PC-3 (cell line): ENCODE measurements at regions not wholly inside any gene's neighbourhood (a gene's known extent, or its start where the extent isn't known, plus 50 kb on each side); places are given as distances from the start of the nearest gene placed in this dataset.

Experiments used
- ATAC-seq: fragments of 200-7000 bp; cut with Tn5 transposase; 2 replicates; pipeline ENCODE4 v1.9.1; 2020; ENCODE audit warnings: mild to moderate bottlenecking, moderate library complexity
- BruUV-seq: library from RNA; stranded (reverse); fragments of 400-500 nt; replicated peaks from 2 replicates; lab custom pipeline; 2021; lab: Mats Ljungman, UMichigan
- CTCF ChIA-PET: fragments of 300-600 bp; sonication (Branson Sonifier 250); formaldehyde crosslinking; loops from one replicate; lab custom pipeline; 2022; ENCODE audit warnings: antibody characterized with exemption; lab: Charles Lee
- POLR2A ChIA-PET: fragments of 300-600 bp; sonication (Branson Sonifier 250); formaldehyde crosslinking; loops from one replicate; lab custom pipeline; 2022; ENCODE audit warnings: antibody characterized with exemption; ENCODE audit not compliant: unreplicated experiment; lab: Charles Lee
- DNase-seq: peaks from one replicate; pipeline ENCODE4 v3.0.0-alpha.2; 2015
- H2AFZ ChIP-seq: fragments of 300-600 bp; sonication (generic); 2 replicates; pipeline ENCODE4 v1.6.0; 2016; ENCODE audit warnings: antibody characterized with exemption, low read length
- H3F3A ChIP-seq: fragments of 300-600 bp; sonication (generic); one replicate; pipeline ENCODE4 v1.6.0; 2017; ENCODE audit warnings: antibody characterized with exemption, low read length, control low read depth, mild to moderate bottlenecking; ENCODE audit not compliant: unreplicated experiment
- H3K27ac ChIP-seq: fragments of 300-600 bp; sonication (generic); 2 replicates; pipeline ENCODE4 v1.5.1; 2016; ENCODE audit warnings: mild to moderate bottlenecking, low read length
- H3K27me3 ChIP-seq: fragments of 300-600 bp; sonication (generic); 2 replicates; pipeline ENCODE4 v1.6.1; 2016; ENCODE audit warnings: low read length, mixed read lengths
- H3K36me3 ChIP-seq: fragments of 300-600 bp; sonication (generic); 2 replicates; pipeline ENCODE4 v1.6.1; 2016; ENCODE audit warnings: low read depth, mixed run types, low read length, mixed read lengths
- H3K4me1 ChIP-seq: fragments of 300-600 bp; sonication (generic); 2 replicates; pipeline ENCODE4 v1.5.1; 2016; ENCODE audit warnings: low read length; ENCODE audit not compliant: insufficient read depth
- H3K4me2 ChIP-seq: fragments of 300-600 bp; sonication (generic); 2 replicates; pipeline ENCODE4 v1.6.0; 2016; ENCODE audit warnings: low read length
- H3K4me3 ChIP-seq: fragments of 300-600 bp; sonication (generic); 2 replicates; pipeline ENCODE4 v1.5.1; 2016; ENCODE audit warnings: mild to moderate bottlenecking, low read length, mixed read lengths
- H3K79me2 ChIP-seq: fragments of 300-600 bp; sonication (generic); 2 replicates; pipeline ENCODE4 v1.6.1; 2017; ENCODE audit warnings: low read length, mixed read lengths
- H3K9ac ChIP-seq: fragments of 300-600 bp; sonication (generic); 2 replicates; pipeline ENCODE4 v1.6.0; 2016; ENCODE audit warnings: mild to moderate bottlenecking, low read length
- H3K9me2 ChIP-seq: fragments of 300-600 bp; sonication (generic); replicated peaks from 2 replicates; pipeline ENCODE4 v1.6.1; 2016; ENCODE audit warnings: mixed run types, low read length, mixed read lengths
- H3K9me3 ChIP-seq: fragments of 300-600 bp; sonication (generic); 2 replicates; pipeline ENCODE4 v1.6.1; 2016; ENCODE audit warnings: low read length, mixed read lengths
- H4K20me1 ChIP-seq: fragments of 300-600 bp; sonication (generic); 2 replicates; pipeline ENCODE4 v1.6.1; 2016; ENCODE audit warnings: low read length, mixed read lengths
- CTCF ChIP-seq: fragments of 300-600 bp; sonication (generic); conservative IDR thresholded peaks from 2 replicates; pipeline ENCODE4 v1.5.1; 2017; ENCODE audit warnings: antibody characterized with exemption, low read depth, mild to moderate bottlenecking, low read length
- EZH2 ChIP-seq: fragments of 300-600 bp; sonication (generic); IDR thresholded peaks from one replicate; pipeline ENCODE4 v1.6.1; 2017; ENCODE audit warnings: antibody characterized with exemption, mild to moderate bottlenecking, low read length; ENCODE audit not compliant: unreplicated experiment
- EZH2phosphoT487 ChIP-seq: fragments of 300-600 bp; sonication (generic); IDR thresholded peaks from 2 replicates; pipeline ENCODE4 v1.6.1; 2018; ENCODE audit warnings: mild to moderate bottlenecking, antibody characterized with exemption, low read length, borderline replicate concordance
- intact Hi-C: fragments of 100-400 bp; cut with micrococcal nuclease; formaldehyde crosslinking; loops from 2 replicates; pipeline ENCODE4 v1.9.0; 2023

GRCh38 chr7:46663025-46663424 lies 742.0 kb upstream of the IGFBP3 start:
- DNase-seq (no peak), ATAC-seq (no peak)
- Histone ChIP-seq H3K9me3 (no peaks in the 10 kb centered on the region), H3K79me2 (no peaks in the 10 kb centered on the region), H3K9ac (no peak overlapping the region), H3K9me2 (no peaks in the 10 kb centered on the region), H3K4me1 (no peaks in the 10 kb centered on the region), H3K36me3 (no peaks in the 10 kb centered on the region), H3F3A (no peaks in the 10 kb centered on the region), H4K20me1 (no peaks in the 10 kb centered on the region), H3K27ac (no peak overlapping the region), H3K4me2 (no peak overlapping the region), H2AFZ (no peak overlapping the region), H3K4me3 (no peak overlapping the region), H3K27me3 (no peaks in the 10 kb centered on the region)
- ChIA-PET CTCF (no interaction called here), POLR2A (no interaction called here)
- TF ChIP-seq CTCF (no peak), EZH2phosphoT487 (no peak), EZH2 (no peak)
- BruUV-seq: no TSS peak
- intact Hi-C loops: no loop called here

GRCh38 chr7:46661431-46661830 lies 740.4 kb upstream of the IGFBP3 start:
- TF ChIP-seq CTCF: no peak
- no peak for TF ChIP-seq EZH2
- TF ChIP-seq EZH2phosphoT487: no peak
- no peak overlapping the region for H3K4me2 ChIP-seq
- ChIA-PET POLR2A (no interaction called here), CTCF (no interaction called here)
- H4K20me1 ChIP-seq: no peaks in the 10 kb centered on the region
- no peaks in the 10 kb centered on the region for H3K27me3 ChIP-seq
- no peaks in the 10 kb centered on the region for H3F3A ChIP-seq
- no peak overlapping the region for H2AFZ ChIP-seq
- H3K27ac ChIP-seq: no peak overlapping the region
- BruUV-seq: no TSS peak
- H3K9me2 ChIP-seq: no peaks in the 10 kb centered on the region
- no peaks in the 10 kb centered on the region for H3K36me3 ChIP-seq
- DNase-seq (no peak), ATAC-seq (no peak)
- H3K4me3 ChIP-seq: no peak overlapping the region
- H3K4me1 ChIP-seq: no peaks in the 10 kb centered on the region
- intact Hi-C loops: no loop called here
- no peaks in the 10 kb centered on the region for H3K9me3 ChIP-seq
- no peak overlapping the region for H3K9ac ChIP-seq
- H3K79me2 ChIP-seq: no peaks in the 10 kb centered on the region

- Histone ChIP-seq H3K4me2 (no peak overlapping the region), H2AFZ (no peak overlapping the region), H3K36me3 (no peaks in the 10 kb centered on the region), H3K79me2 (no peaks in the 10 kb centered on the region), H3K27ac (no peak overlapping the region), H3K9me2 (no peaks in the 10 kb centered on the region), H3K4me1 (no peaks in the 10 kb centered on the region), H4K20me1 (no peaks in the 10 kb centered on the region), H3F3A (no peaks in the 10 kb centered on the region), H3K4me3 (no peak overlapping the region), H3K9me3 (no peaks in the 10 kb centered on the region), H3K27me3 (no peaks in the 10 kb centered on the region), H3K9ac (no peak overlapping the region)
- DNase-seq: no peak
- BruUV-seq: no TSS peak
- ChIA-PET POLR2A (no interaction called here), CTCF (interaction anchor here (0.6 kb wide), 1 partner anchor 441 kb away, joined by 3 read pairs; no protein-coding TSS in a partner anchor)
- ATAC-seq: no peak
- TF ChIP-seq EZH2phosphoT487 (no peak), CTCF (no peak), EZH2 (no peak)
- intact Hi-C loops: no loop called here
Observed at GRCh38 chr7:46660402-46660980, 739.4 kb upstream of the IGFBP3 start.
